ENCODE measurements at regions not wholly inside any gene's neighbourhood (a gene's known extent, or its start where the extent isn't known, plus 50 kb on each side); places are given as distances from the start of the nearest gene placed in this dataset.

DNA sequence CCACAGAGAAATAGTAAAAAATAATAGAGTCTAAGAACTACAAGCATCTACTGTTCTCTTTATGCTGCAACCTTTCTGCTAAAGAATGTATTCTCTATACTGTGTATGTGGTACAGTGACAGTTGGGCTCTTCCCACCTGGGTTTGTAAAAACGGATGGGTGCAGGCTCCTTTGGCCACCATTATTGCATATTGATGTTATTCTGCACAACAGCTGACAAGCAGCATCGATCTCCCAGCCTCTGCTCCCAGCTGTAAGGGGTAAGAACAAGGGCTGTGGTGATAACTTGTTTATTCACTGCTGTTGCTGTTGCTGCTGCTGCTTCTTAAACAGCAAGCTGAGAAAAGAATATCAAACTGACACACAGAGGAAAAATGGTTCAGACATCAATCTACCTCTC is 56.1 kb downstream of the KCNRG start:
- DNase-seq (ENCODE audit: low read depth), result no peak

DNA sequence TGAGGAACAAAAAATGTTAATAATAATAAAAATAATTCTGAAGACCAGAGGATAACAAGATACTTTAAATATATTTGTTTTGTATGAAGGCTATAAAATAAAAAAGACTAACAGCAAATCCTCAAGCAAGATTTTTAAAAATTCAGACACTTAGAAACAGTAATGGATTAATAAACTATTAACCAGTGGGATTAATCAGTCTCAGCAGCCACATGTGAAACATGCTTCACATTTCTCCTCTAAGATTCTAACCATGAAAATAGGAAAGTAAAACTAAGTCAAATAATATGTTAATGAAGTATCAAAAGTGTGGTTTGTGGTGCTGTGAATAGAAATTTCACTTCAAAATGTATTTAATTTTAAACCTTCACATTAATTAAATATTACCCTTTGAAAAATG is 57.4 kb downstream of the KCNRG start:
- no peak for DNase-seq (ENCODE audit: low read depth)

DNA sequence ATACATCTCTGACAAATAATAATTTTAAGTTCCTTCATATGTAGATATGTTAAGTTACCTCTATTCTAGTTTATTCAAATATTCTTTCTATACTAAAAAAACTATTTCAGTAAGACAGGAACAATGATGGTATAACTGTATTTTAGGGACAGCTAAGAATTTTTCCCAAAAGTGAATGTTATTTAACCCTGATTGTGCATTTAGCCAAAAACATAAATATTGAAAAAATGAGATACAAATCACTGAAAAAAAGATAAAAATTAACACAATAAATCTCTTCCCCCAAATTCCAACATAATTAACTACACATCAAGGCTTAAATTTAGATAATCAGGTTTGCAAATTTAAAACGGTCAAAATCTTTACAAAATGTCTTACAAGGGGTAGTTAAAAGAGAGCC is 58.1 kb downstream of the KCNRG start:
- DNase-seq (ENCODE audit: low read depth), result no peak

DNA sequence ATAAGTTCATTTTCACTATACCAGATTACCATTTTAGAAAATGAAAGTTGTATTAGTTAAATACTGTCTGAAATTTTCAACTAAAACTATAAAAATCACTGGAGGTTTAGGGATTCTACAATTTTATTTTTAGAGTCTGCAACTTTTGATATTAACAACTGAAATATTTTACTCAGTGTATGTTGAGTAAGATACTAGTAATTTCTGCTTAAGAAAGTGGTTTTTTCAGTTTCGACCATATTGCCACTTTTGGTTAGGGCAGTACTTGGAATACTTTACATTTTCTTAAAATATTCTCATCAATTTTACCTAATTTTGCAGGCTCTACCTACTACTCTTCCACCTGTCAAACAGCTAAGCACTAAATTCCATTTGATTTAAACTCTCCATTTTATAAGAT is 59.6 kb downstream of the KCNRG start:
- DNase-seq (ENCODE audit: low read depth), result no peak

DNA sequence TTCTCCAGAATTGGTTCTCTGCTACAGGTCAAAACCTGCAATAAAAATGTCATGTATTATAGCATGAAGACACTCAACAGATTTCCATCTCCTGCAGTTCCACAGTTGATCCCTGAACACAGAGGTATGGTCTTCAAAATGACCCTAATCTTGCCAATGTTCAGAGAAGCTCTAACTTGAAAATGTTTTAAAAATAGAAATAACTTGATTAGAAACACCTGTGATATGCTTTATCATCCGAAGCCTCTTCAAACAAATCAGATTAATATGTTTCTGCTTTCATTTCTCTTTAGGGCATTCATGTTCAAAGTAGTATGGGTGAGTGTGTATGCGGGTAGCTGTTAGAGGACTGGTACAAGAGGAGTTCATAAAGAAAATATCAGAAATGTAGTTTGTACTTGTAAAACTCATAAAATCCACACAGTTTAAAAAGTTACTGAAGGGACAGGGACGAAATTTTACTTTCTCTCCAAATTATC is 60.4 kb downstream of the KCNRG start:
- DNase-seq (ENCODE audit: low read depth), result no peak

DNA sequence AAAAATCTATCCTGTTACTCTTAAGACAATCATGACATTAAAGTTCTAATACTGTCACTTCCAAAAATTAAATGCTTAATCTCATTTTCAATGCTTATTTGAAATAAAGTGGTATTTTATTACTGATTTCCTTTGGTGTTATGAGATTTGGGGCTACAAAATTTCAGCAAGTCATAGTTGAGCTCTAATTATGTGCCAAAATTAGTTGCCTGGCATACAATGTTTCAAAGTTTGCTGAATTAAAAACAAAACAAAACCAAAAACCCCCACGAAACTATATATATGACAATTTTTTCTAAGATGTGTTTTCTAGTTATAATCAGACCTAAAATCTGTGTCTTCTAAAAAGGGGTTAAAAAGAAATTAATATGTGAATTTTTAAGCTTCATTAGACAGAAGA is 62.2 kb downstream of the KCNRG start:
- DNase-seq (ENCODE audit: low read depth), result no peak

DNA sequence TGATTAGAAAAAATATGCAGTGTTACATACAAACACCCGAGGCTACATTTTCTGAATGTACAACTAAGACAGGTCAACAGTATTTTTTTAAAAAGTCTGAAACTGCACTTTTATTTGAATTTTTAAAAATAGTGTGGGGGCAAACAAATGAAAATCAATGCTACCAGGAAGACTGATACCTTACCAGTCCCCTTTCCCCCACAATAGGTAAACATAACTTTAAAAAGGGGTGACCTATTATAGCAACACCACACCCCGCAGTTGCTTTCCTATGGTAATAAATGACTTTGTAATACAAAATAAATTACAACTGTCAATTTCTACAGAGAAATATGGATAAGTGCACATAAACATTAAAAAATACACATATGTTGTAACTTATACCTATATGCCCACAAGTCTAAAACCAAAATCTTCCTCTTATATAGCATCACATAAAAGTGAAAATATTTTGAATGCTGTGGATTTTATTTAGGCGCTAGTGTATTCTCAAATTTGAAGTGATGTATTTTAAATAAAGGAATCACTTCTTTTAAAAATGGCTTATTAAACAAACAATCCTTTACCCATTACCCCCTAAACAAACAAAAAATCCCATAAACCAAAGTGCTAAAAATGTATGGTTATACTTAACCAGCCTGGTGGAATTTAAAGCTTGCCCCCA is 63.1 kb downstream of the KCNRG start:
- DNase-seq (ENCODE audit: low read depth), result no peak

DNA sequence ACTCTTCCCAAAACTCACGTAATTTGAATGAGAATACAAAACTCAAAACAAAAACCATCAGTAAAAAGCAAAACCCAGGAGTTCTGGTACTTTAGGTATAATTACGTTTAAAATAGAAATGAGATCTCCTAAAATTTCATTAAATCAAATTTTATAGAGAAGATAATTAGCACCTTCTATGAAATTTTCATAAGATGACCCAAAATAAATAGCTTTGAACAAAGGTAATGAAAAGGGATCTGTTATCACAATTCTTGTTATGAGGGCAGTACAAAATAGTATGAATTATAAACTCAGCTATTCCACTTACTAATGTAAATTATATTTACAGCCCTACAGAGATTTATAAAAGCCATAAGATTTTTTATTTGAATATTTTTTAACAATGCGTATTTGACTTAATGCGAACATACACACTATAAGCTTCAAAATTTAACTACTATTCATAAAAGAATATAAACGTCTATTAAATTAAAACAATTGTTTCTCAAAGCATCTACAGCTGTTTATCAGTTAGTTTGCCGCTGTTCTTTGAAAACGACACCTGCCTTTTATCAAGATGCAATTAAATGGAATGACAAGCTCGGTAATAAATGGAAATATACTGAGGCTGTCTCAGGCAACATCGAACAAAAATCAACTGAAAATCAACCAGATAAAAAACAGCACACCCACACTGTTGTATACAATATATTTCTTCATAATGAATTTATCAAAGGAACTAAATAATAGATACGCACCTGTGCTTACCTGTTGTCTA is 63.8 kb downstream of the KCNRG start:
- DNase-seq (ENCODE audit: low read depth), result no peak

DNA sequence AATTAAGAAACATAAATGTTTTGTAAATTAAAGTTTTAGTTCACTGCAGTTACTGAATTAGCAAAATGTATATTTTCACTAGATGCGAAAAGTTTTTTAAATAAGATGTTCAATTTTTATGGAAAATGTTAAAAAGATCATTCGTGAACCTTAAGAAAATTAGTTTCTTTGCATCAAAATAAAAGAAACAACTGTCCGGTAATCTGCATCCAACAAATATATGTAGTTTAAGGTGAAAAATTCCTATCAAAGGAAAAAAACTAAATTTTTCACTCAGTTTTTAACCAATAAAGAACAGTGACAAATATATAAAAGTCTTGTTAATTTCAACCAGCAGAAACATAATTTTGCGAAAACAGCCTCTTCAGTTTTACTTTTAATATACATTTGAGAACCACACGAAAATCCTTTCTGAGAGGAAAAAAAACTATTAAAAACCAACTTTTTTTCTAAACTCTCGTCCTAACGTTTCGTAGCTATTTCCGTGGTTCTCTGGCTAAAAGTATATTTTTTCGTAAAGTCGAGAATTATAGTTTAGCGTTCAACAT is 64.5 kb downstream of the KCNRG start:
- DNase-seq (ENCODE audit: low read depth), result no peak

DNA sequence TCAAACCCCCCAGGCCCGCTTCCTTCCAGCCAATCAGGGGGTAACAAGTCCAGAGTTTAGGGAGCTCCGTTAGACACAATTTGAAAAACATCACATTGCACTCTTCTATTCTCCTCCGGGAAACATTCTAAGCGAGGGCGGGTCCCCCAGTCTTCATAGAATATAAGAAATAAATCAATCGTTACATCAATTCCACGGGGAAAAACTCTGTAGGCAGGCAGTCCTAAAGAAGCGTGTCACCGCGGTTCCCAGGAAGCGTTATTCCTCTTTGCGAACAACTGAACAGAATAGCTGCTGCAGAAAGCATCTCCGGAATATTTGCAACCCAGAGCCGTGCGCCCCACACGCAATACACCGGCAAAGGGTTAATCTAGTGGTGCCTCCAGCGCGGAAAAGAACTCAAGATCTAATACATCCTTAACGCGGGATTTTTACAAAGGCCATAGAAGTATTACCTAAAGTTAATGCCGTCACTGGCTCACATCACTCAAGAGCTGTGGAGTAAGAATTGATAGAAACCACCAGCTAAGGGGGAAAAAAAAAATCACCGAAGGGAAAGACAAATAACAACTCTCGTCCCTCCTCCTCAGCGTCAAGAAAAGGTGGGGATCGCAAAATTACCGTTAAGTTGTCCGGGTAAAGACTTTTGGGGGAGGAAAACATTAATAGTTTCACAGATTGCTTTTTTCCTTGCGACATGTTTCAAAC is 65.1 kb downstream of the KCNRG start:
- peak; percentile 6 for DNase-seq (ENCODE audit: low read depth)

DNA sequence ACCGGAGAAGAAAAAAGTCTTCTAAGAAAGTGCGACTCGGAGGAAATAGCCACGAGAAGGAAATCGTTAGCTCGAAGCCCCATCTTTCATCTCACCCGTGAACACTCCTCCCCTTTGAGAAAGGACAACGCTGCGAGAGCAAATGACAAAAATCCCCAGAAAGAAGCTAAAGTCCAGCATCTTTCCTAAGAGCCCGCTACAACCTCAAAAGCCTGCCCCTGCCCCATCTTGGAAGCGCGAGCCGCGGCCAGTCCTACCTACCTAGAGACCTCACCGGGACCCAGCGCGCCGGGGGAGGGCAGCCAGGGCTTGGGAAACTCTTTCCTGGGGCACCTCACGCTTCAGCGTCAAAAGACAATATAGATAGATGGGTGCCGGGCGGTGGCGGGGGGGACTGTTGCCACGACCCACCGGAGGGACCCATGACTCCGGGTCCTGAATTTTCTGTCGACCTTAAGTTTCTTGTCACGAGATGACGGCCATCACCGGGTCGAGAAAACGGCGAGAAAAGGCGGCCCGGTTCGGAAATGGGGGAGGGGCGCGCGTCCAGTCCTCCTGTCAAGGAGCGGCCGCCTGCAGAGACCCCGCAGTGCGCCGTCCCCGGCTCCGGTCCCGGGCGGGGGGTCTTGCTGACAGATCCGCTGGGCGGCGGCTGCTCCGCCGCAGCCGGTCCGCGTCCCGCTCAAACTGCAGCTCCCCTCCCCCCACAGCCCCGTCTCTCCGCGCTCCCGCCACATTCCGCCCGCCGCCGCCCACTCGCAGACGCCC is 65.9 kb downstream of the KCNRG start:
- peak; percentile 26 for DNase-seq (ENCODE audit: low read depth)

DNA sequence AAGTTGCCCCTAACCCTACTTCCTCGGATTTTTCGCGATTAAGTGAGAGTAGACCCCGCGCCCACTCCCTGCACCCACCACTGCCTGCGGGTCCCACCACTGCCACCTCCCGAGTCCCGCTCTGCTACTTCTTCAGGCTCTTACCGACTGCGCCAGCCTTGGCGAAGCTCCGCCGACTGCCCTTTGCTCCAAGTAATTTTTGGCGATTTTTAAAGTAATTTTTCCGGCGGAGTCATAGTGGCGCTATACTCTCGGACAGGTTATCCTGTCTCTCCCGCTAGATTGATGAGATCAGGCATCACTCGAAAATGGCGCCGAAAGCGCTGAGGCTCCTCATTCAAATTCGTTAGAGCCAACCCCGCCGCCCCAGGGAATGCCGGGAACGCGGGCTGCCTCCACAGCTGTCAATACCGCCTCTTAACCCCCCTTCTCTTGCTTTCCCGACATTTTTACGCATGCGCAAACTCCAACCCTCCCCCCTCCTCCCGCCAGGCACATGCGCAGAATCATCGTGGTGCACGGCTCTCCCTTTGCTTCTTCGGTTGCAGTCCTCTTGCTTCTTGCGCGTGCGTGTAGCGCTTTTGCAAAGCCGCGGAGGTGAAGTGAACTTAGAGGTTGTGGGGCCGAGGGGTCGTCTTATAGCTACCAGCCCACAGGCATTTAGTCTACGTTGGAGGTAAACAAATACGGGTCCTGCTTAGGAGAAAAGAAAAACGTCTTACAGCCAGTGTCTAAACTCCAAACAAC is 66.6 kb downstream of the KCNRG start:
- DNase-seq (ENCODE audit: low read depth), result peak; percentile 96

DNA sequence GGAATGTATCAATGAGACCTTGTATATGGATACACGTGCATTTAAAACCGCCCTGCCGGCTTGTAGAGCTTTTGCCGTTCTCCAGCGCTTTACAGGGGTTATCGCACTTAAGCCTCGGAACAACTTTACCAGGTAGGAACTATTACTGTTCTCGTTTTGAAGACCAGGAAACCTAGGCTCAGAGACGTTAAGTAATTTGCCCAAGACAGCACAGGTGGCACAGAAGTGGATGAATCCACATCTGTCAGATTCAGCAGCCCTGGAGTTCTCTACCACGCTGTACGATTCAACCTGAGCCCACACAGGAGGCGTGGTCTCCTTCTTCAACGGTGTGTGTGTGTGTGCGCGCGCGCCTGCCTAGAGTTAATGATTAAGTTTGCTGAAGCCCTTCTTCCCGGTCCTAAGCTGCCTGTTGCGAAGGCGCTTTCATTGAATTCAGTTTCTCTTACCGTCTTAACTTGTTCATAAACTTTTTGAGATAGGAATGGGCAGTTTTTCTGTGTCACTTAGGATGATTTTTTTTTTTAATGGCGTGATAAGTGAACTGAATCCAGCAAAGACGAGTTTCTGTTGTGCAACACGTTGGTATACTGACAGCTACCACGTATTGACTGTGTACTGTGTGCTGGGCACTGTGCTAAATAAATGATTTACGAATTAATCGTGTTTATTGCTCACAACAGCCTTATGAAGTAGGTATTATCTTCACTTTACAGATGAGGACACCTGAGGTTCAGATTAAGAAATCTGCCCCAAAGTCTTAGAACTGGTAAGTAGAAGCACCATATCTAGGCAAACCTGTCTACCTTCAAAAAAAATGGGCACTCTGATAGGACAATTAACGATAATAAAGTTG is 67.4 kb downstream of the KCNRG start:
- peak; percentile 64 for DNase-seq (ENCODE audit: low read depth)

DNA sequence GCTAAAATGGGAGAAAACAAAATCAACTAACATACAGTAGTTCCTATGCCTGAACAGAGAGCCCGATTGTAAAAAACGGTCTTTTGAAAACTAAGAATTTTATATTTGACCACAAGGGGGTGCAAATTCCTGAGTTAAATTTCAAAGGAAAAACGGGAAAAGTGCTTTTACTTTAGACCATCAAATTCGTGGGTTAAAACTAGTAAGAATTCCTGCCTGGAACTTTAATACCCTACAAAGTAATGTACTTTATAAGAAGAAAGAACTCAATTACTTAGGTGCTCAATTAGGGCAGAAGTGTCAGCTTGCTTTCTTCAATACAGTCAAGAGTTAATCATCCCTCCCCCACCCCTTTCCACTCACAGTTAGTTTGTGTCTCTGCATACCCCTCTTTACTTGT is 69.8 kb downstream of the KCNRG start:
- no peak for DNase-seq (ENCODE audit: low read depth)

DNA sequence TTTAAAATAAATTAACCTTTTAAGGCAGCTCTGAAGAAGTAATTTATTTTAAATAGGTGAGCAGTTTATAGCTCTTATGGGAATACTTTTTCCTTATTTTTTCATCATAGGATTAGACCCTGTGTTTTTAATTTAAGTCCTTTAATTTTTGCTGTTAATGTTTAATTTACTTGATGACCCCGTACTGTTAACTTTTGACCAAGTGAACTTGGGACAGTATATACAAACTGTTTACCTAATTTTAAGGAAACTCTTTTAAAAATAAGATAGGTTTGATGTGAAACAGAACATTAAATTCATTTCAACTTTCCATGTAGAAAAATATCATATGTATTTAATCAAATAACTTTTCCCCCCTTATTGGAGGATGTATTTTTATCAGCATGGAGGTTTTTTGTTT is 74.4 kb downstream of the KCNRG start:
- DNase-seq (ENCODE audit: low read depth), result no peak

DNA sequence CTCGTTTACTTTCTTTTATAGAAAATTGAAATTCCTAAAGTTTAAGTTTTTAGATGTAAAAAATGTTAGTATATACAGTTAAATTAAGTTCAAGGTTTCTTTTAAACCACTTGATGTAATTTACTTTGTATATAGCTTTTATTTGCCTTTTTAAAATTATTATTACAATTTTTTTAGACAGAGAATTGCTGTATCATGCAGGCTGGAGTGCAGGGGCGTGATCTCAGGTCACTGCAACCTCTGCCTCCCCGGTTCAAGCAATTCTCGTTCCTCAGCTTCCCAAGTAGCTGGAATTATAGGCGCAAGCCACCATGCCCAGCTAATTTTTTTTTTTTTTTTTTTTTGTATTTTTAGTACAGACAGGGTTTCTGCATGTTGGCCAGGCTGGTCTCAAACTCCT is 75.0 kb downstream of the KCNRG start:
- DNase-seq (ENCODE audit: low read depth), result no peak

DNA sequence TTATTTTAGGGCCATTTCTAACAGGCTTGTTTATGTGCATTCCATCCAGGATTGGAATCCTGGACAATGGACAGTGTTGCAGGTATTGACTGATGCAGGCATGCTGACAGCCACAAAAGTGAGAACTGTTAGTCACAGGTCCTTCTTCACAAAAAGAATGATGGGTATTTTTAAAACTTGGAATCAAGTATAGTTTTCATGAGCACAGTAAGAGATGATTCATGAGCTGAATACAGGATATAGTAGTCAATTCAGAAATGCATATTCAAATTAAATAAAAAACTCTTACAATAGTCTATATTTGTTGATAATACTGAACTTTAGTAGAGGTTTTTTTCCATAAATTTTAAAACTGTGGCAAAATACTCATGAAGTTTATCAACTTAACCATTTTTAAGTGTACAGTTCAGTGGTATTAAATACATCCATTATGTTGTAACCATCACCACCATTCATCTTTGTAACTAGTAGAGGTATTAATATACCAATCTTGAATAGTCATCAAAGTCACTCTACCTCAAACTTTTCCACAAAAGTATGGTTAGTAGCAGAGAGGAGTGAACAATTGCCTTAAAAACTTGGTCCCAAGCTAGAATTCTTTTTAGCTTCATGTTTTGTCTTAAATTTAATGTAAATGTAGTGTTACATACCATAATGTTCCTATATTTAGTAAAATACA is 79.5 kb downstream of the KCNRG start:
- DNase-seq (ENCODE audit: low read depth), result no peak

DNA sequence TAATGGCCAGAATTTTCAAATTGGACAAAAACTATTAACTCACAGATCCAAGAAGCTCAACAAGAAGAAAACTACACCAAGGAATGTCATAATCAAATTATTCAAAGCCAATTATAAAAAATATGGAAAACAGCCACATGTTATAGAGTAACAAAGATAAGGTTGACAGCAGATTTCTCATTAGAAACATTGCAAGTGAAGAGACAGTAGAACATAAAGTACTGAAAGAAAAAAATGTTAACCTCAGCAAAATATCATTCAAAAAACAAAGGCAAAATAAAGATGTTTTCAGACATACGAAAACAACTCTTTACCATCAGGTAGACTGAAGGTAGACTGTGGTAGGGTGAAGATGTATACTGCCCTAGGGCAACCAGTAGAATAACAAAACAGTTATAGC is 83.4 kb downstream of the KCNRG start:
- DNase-seq (ENCODE audit: low read depth), result no peak

DNA sequence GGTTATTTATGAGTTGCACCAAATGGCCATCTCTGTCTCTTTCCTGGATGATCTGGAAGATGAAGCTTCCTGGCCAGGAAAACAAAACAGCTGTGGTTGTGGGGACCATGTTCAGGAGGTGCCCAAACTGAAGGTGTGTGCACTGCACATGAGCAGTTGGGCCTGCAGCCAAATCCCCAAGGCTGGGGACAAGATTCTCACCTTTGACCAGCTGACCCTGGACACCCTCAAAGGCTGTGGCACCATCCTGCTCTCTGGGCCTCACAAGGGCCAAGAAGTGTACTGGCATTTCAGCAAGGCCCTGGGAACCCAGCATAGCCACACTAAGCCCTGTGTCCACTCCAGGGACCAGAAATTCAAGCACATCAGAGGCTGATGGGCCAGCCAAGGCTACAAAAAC is 84.2 kb downstream of the KCNRG start:
- DNase-seq (ENCODE audit: low read depth), result no peak

DNA sequence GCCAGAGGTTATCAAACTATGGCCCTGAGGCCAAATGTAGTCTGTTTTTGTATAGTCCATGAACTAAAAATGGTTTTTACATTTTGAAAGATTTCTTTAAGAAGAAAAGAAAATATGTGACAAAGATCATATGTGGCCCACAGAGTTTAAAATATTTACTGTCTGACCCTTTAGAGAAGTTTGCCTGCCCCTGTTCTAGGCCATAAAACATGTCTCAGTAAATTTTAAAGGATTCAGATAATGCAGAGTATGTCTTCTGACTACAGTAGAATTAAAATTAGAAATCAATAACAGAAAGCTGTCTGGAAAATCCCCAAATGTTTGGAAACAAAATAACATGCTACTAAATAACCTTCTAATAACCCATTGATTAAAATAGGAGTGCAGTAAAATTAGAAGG is 86.3 kb downstream of the KCNRG start:
- no peak for DNase-seq (ENCODE audit: low read depth)

Data from T follicular helper cell (primary cell).